Hematopoietic multipotent progenitor cell treated with erythropoietin and hydrocortisone succinate and interleukin-3 and kit ligand, for 8 days (in vitro differentiated cells): ENCODE measurements at regions not wholly inside any gene's neighbourhood (a gene's known extent, or its start where the extent isn't known, plus 50 kb on each side); places are given as distances from the start of the nearest gene placed in this dataset.

Source experiments
- DNase-seq: peaks from one replicate; pipeline ENCODE4 v3.0.0-alpha.2; 2015

DNA sequence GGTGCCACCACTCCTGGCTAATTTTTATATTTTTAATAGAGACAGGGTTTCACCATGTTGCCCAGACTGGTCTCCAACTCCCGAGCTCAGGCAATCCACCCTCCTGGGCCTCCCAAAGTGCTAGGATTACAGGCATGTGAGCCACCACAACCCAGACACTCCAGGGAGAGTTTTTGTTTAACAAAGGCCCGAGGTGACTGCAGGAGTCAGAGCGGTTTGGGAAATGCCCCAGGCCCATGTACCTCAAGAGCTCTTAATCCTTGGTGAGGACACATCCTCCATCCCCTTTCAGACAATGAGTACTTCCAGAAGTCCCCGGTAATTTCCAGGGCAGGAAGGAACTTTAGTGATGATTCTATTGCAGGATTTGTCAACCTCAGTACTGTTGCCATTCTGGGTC, 176.0 kb downstream of the ESRRB start:
- DNase-seq: no peak

DNA sequence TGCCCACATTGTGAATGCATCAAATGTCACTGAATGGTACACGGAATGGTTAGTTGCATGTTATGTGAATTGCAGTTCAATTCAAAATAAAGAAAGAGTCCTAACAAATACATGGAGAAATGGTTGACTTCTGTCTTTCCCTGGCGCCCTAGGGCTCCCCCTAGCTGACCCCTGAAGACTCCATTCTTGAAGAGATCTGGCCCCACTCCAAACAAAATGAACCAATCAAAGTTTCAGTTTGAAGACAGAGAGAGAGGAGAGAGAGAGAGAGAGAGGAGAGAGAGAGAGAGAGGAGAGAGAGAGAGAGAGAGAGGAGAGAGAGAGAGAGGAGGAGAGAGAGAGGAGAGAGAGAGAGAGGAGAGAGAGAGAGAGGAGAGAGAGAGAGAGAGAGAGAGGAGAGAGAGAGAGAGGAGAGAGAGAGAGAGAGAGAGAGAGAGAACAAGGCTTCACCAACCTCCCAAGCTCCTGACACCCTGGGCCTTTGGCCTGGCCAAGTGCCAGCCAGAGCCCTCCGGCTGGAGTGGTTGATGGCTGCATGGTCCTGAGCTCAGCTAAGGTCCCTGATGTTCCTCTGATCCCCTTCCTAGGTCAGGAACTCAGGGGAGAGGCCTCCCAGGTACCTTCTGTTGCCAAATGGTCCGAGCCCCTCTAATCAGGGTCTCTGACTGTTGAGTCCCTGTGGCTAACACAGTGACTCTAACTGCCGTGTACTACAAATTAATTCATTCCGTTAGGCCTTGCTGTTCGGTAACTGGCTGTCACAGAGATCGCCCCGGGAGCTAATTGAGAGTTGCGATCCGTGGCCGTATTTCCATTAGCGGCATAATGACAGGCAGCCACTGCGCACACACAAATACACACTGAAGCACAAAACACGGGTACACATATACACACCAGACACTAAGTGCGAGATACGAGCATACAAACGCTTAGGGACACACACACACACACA, 188.8 kb downstream of the ESRRB start:
- peak; percentile 58 for DNase-seq

DNA sequence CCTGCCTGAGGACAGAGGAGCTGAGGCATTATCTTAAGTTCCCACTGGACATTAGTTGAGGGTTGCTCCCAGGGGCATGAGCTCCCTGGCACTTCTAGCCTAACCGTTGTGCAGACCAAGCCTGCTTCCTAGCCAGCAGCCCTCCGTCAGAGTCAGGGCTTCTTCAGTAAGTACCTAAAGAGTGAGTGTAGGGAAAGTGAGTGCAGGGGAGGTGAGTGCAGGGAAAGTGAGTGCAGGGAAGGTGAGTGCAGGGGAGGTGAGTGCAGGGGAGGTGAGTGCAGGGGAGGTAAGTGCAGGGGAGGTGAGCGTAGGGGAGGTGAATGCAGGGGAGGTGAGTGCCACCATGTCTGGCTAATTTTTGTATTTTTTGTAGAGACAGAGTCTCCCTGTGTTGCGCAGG, 190.5 kb downstream of the ESRRB start:
- DNase-seq: no peak

DNA sequence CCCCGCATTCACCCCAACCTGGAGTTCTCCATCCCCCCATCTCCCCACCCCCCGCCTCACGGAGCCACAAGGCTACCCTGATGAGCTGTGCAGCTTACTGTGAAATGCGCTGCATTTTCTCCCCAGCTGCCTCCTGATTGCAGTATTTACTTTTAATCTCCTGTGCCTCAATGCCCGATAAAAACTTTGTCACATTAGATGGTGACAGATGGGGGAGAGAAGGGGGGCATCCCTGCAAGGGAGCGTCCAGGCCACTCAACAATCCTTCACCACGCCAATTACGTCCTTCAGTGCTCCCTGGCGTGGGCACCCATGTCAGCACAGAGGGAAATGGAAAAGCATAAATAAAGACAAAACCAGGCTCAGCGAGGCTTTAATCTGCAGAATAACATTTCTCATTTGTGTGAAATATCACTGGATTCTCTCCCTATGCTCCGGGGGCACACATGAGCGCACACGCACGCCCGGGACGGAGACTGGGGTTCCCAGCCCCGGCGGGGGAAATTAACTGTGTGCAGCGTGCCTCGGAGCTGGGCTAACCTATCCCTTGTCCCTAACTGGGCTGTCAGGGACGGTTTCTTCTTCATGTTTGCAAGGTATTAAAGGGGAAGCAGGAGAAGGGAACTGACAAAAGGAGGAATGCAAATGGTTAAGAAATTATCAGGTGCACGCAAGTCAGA, 186.7 kb upstream of the VASH1 start:
- DNase-seq: no peak

DNA sequence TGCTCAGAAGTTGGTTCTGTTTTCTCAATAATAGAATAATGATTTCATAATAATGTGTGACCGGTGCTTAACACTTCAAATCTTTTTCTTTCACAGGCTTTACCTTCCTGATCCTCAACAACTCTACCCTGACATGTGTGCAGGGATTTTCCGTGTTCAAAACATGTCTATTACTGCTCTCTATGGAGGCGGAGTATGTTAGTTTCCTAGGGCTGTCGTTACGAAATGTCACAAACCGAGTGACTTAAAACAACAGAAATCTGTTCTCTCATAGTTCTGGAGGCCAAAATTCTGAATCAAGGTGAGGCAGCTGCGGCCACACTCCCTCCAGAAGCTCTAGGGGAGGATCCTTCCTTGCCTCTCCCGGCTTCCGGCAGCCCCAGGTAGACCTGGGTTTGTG, 186.2 kb upstream of the VASH1 start:
- no peak for DNase-seq

DNA sequence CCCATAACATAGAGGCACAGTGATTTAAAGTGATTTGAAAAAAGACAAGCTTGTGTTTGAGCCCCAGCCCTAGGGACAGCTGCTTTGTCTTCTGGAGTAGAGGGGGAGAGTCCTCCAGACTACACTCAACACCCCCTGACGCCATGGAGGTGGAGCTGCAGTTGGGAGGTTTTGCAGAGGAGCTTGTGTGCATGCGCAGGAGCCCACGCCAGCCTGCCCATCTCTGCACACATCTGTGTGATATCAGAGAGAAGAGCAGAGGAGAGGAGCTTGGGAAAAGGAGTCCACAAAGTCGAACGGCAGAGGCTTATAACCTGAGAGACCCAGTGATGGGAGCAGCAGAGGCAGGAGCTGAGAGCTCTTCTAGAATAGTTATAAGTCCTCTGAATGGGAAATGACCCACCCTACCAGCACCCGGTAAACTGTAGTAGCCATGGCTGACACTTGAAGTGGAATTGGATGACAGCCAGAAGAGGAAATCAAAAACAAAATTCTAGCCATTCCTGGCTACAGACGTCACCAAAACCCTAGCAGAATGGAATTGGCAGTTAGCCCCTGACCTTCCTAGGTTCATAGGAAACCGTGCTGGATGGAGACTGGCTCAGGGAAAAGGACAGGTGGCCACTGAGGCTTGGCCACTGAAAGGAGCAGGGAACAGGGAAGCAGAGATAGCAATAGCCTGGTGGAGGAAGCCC, 185.1 kb upstream of the VASH1 start:
- no peak for DNase-seq

DNA sequence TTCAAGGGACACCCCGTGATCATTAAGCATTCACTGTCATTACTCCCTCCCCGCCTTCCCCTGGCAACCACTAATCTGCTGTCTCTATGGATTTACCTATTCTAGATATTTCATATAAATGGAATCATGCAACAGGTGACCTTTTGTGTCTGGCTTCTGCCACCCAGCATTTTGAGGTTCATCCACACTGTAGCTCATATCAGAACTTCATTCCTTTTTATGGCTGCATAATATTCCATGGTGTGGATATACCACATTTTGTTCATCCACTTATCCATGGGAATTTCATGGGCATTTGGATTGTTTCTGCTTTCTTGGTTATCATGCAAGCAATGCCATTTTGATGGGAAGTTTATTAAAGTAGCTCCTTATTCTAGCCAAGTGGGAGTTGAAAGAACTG, 184.2 kb upstream of the VASH1 start:
- DNase-seq: no peak

DNA sequence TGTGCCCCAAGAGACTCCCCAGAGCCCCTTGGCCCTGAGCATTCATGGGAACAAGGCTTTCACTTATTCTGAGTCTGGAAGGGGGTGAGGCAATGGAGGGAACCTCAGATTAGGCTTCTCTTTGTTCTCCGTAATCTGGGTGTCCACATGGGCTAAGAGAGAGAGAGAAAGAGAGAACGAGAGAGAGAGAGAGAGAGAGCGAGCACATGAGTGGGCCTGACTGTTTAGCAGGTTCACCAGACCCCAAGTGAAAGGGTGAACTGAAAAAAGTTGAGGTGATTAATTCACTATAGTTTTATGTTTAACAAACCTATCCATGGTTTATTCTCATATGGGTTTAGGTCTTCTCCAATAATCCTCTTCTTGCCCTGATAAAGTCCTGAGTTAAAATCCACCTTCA, 183.4 kb upstream of the VASH1 start:
- DNase-seq: no peak

DNA sequence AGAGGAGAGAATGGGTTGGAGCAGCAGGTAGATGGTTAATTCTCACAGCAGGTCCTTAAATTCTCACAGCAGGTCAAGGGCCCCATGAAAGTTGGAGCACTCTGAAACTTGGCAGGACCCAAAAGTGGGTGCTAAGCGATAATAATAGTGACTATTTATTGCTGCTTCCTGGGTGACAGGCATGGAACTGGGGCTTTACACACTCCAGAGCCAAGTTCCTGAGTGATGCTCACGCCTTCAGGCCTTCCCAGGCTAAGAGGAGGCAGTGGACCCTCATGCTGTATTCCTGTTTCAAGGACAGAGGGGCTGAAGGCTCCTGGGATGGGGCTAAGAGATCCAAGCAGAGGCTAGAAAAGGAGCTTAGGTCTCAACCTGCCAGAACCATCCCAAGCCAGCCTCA, 180.9 kb upstream of the VASH1 start:
- DNase-seq: no peak

DNA sequence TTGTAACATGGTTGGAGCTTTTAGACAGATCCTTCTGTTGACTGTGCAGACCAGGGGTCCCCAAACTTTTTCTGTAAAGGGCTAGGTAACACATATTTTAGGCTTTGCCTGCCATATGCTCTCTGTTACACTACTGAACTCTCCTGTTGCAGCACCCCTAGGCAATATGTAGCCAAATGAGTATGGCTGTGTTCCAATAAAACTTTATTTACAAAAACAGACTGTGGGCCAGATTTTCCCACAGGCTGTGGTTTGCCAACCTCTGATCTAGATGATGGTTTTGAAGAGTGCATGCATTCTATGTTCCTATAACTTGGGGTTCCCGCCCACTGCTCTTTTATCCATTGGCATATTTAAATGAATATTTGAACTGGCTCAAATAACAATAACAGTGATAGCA, 180.3 kb upstream of the VASH1 start:
- no peak for DNase-seq

DNA sequence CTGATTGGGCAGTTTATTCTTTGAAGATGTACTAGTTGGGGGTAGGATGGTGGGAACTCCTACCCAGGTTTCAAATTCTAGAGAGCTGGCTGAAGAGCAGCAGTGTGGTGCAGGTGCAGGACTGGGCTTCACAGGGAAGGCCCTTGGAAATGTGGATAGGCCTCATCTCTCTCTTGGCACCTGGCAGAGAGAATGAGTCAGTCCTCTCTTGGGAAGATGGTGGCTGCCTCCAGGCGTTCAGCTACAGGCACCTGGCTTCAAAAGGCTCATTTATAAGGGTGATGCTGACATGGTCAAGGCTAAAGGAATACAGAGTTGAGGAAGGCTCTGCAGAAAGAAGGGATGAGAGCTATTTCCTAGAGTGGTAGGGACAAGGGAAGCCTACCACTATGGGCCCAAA, 179.7 kb upstream of the VASH1 start:
- no peak for DNase-seq

DNA sequence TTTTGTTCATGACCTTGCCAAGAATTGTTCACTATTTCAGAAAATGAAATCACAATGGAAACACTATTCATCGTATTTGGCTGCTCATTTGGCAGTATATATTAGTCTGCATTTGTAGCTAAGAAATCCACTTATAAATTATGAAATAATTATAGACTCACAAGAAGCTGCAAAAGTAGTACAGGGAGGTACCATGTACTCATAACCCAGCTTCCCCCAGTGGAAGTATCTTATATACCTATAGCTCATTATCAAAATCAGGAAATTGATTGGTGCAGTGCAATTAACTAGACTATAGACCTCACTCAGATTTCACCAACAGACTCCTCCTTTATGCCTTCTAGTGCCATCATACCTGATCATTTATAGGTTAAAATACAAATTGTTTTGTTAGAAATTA, 178.8 kb upstream of the VASH1 start:
- no peak for DNase-seq

DNA sequence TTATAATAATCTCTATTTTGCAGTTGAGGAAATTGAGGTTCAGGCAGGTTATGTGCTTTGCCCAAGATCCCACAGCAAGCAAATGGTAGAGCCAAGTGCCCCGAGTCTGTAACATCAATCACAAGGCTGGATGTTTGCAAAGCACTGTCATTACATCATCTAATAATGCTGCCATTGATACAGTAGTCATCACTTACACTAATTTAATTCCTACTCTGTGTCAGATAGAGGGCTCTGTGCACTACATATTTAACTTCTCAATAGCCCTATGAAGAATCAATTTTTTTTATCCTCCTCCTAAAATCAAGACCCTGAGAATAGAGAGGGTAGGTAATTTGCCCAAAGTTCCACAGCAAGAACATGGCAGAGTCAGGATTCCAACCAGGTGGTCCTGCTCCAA, 178.1 kb upstream of the VASH1 start:
- DNase-seq: no peak

DNA sequence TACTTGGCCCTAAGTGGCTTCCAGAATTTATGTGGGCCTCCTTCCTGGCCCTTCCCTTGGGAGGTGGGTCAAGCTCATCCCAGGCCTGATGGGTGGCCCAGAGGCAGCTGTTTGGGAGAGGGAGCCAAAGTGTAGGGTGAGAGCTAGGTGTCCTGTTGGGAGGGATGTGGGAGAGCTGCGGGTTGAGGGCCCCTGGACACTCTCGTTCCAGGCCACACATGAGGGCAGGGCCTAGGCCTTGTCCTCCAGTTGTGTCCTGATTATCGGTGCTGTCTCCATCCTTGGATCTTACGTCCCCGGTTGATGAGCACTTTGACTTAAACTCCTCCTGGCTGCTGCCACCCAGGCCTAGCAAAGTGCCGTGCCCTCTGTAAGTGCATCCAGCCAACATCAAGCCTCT, 177.5 kb upstream of the VASH1 start:
- DNase-seq: no peak

DNA sequence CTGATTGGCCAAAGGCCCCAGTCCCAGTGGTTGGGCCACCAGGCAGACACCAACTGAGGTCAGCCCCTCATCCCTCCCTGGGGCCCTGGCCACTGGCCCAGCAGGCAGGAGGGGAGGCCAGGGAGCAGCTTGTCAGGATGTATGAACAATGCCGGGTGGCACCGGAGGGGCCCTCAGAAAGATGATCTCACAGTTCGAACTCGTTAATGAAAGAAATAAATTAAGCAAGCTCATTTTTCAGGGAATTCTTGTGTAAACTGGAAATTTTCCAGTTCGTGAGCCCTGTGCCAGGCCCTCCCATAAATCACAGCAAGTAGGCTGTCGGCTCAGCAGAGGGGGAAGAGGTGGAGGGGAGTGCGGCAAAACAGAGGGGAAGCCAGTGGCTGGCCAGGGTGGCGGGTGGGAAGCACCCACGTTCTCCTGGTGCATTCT, 177.0 kb upstream of the VASH1 start:
- no peak for DNase-seq

DNA sequence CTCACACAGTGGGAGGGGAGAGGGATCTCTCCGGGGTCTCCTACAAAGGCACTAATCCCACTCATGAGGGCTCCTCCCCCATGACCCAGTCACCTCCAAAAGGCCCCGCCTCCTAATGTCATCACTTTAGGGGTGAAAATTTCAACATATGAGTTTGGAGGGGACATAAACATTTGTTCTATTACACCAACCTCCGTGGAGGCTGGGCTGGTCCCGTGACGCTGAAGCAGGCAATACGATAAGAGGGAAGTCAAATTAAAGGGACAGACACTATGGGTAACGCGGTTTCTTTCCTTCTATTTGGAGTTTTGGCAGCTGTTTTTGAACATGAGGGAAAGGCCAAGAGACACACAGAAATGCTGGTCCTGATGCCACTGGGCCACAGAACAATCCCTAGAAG, 175.7 kb upstream of the VASH1 start:
- no peak for DNase-seq

DNA sequence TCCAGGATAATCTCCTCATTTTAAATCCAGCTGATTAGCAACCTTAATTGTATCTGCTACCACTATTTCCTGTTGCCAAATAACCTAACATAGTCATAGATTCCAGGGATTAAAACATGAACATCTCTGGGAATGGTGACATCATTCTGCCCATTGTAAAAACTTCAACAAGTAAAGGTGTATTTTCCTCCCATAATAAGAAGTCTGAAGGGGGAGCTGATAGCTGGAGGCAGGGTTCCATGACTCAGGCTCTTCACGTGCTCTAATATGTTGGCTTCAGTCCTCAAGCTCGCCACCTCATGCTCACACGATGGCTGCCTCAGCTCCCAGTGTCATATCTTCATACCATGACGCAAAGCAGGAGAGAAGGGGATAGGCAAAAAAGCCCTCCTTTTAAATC, 172.0 kb upstream of the VASH1 start:
- DNase-seq: no peak

DNA sequence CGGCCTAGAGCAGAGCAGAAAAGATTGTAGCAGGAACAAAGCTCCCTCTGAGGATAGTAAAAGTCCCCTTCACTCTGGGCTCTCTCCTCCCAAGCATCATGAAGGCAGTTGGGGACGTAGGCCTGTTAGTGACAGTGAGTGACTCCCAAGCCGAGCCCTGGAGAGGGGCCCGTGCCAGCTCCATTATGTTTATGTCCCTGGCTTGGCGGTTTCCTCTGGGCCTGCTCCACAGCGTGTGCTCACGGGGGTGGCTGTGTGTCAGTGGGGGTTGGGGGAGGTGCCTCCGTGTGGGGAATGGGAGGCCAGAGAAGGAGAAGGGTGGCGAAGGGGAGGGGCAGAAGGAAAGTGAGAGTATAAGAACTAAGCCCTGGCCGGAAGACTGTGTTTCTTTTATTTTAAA, 170.0 kb upstream of the VASH1 start:
- DNase-seq: no peak

DNA sequence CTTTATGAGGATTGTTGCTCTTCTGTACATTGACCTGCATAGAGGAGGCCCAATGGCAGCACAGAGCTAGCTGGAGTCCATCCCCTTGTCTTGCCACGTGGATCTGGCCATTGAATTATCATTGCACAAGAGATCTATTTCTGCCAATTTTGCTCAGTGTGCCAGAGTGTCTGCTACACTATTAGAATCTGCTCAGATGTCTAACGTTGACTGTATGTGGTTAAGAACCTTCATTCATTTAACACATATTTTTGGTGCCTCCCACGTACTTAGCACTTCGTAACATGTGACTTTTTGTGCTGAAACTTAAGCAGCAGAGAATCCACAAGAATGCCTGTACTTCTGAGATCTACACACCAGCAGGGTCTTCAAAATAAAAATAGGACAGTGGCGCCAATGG, 166.0 kb upstream of the VASH1 start:
- no peak for DNase-seq

DNA sequence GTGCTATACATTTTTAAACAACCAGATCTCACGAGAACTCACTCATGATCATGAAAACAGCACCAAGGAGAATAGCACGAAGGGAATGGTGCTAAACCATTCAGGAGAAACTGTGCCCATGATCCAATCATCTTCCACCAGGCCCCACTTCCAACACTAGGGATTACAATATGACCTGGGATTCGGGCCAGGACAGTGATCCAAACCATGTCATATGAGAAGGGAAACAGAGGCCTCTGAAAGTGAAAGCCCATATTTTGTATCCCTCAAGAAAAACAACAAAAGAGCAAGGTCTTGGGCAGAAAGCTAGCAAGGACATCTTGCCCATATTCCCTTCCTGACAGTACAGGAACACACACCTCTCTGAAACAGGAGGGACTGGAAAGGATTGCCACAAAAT, 163.9 kb upstream of the VASH1 start:
- DNase-seq: no peak

DNA sequence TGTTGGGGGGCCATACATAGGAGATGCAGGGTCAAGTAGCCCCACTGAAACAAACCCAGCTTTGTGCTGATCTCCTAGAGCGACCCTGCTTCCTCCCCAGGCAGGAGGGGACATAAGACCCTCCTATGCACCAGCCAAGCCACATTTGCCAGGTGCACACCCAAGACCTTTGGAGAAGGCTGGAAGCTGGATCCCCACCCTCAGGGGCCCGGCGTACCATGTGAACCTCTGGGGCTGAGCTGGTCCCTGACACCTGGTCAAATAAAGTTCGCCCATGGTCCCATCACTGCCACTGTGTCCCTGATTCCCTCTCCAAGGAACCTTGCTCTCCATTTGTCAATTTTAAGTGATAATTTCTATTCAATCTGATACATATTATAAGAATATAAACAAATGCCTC, 162.1 kb upstream of the VASH1 start:
- DNase-seq: no peak

DNA sequence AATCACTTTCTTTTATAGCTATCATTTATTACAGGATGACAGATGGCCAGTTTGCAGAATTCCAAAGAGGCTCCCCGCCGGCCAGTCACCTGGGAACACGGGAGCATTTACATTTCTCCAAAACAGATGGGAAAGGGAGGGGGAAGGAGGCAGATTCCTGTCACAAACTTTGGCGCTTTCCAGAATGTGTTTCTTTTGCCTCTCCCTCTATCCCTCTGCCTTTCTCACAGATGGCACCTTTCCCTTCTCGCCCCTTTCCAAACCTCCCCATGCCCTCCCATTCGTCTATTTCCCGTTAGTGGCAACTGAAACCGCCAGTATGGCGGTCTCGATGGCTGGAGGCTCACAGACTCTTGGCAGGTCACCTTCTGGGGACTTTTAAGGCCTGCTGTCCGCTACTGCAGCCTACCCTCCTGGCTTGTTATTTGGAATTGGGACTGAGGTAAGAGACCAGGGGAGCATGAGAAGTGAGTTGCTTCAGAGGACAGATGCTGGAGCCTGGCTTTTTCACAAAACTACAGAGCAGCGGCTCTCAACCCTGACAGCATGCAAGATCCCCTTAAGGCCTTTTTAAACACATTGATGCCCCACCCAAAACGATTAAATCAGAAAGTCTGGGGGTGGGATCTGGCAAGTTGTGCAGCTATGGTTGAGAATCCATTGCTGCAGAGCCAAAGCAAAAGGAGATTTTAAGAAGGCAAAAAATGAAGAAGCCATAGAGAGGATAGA, 161.5 kb upstream of the VASH1 start:
- no peak for DNase-seq

DNA sequence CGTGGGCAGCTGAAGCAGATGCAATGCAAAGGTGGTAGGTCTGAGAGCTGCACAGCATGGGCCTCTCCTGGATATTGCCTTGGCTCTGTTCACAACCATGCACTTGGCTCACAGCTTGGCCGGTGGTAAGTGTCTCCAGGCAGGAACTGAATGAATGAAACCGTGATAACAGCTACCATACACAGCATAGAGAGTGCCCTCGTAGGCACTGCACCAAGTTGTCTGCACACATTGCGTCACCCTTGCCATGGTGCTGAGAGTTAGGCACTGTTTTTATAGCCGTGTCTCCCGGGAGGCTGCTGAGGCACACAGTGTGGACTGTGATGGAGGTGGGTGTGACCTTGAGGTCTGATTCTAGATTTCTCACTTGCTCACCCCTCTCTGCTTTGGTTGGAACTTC, 157.6 kb upstream of the VASH1 start:
- DNase-seq: no peak
